ENCODE measurements at regions not wholly inside any gene's neighbourhood (a gene's known extent, or its start where the extent isn't known, plus 50 kb on each side); places are given as distances from the start of the nearest gene placed in this dataset.
A peak's percentile ranks its signal among the peaks of the same experiment; 100 is the strongest.

DNA sequence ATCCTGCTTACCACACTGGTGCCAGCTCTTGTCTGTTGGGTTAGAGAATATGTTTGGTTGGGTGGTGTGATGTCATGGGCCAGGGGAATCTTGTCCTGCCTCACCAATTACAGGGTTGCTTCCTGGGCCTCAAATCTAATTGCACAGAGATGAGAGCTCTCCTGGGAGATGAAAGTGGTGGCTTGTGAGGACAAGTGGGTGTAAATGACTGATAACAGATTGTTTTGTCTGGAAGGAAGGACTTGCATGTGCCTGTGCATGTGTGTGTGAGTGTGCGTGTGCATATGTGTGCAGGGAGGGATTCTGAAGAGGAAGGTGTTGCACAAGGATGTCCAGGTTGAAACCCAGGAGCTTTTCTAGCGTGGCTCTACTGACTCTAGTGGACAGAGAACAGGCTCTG, 271.9 kb downstream of the LOXHD1 start:
- DNase-seq: no peak

DNA sequence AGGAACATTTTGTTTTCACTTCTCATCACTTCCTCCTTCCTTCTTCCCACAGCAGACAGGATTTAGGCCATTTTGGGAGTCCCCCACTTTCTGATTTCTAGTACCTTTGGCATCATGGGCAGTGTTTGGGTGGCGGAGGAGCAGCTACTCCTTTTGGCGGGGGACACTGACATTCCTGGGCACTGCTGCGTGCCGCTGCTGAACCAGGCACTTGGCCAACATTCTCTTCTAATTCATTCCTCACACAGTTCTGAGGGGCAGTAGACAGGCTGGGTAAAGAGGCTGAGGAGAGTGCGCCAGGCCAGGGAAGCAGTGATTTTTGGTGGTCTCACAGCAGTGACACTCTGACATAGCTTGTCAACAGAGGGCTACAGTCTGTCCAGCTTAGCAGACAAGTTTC, 270.2 kb downstream of the LOXHD1 start:
- DNase-seq: peak in 4 of 14 donors; percentile 4 to 62 (median 18)

DNA sequence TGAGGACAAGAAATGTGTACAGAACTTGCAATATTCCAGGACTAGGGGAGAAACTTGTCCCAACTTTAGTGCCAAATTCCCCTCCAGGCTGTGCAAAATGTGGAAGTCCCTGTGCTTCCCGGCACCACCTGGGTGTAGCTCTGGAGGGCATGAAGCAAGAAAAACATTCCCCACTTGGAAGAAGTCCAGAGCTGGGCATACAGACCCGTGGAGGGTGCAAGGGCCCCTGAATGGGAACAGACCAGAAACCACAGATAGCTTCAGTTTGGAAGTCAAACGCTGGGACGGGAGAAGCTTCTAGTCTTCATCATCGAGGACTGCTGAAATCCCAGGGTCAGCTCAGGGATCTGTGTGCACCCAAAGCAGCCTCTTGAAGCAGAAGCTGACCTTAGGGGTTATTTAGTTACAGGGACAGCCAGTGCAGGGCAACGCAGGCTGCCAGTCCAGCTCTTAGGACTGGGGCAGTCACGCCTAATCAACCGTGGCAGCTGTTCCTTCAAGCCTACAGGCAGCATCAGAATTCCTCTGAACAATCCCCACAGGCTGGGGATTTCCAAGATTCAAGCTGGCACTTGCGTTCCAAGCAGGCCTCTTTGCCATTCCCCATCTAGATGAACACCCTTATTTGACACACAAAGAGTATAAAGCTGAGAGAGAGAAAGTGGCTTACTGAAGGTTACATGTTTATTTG, 269.4 kb downstream of the LOXHD1 start:
- DNase-seq: no peak

DNA sequence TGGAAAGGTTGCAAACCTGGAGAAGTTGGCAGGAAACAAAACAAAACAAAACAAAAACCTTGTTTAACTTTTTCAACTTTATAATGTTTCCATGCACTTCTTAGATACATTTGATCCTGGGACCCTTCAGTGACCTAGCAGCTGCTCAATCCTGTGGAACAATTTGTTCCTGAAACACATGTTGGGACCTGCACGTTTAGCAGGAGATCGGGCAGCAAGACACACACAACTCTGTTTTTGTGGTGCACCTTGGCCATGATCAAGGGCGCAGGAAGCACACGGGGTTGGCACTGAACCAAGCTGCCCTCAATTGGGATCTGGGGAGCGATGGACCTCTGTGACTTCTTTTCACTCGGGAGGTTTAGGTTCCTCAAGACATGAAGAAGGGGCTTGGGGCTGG, 268.7 kb downstream of the LOXHD1 start:
- DNase-seq: no peak

DNA sequence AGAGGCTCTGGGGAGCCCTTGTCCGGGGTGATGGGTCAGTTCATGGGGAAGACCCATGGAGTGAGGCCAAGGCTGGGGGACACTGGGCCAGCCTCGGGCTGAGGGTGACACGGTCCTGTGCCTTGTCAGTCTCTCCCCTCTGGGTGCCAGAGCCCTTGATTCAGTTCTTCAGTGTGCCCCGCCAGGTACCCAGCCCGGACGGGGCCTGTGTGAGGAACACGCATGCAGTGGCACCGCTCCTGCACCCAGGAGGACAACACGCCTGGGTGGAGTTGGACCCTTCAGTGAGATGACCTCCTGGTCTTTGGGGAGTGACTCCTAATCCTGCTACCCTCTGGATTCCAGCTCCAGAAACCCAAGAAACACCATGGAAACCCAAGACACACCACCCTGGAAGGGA, 264.4 kb downstream of the LOXHD1 start:
- no peak for DNase-seq

DNA sequence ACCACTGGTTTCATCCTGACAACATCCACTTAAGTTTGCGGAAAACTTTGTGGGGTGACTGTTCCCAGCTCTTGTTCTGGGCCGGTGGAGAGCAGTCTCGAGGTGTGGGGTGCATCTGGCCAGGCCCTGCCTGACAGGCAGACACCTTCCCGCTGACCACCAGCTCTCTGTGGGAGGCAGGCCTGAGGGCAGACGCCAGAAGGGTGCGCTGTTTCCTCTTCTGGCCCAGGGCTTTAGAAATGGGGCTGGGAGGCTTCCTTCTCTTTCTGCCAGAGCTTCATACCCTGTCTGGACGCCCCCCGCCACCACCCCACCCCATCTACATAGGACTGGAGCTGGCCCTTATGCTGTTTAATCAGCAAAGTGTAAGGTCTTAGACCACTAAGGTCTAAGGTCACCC, 263.8 kb downstream of the LOXHD1 start:
- DNase-seq: no peak

DNA sequence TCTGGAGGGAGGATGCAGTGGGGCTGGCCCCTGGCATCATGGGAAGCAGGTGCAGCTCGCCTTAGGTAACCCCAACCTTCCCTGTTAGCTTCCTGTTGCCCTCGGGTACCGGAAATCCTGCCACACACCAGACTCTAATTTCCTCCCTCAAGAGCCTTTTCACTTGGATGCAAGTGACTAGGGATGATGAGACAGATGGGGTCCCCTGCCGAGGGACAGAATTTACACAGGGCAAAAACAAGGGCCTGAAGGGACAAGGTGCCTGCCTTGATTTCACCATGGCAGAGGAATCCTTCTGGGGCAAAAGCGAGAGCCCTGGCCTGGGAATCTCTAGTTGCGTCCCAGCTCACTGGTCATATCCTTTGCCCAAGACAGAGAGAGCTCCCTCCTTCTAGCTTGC, 263.1 kb downstream of the LOXHD1 start:
- peak in 1 of 14 donors; percentile 53 for DNase-seq

DNA sequence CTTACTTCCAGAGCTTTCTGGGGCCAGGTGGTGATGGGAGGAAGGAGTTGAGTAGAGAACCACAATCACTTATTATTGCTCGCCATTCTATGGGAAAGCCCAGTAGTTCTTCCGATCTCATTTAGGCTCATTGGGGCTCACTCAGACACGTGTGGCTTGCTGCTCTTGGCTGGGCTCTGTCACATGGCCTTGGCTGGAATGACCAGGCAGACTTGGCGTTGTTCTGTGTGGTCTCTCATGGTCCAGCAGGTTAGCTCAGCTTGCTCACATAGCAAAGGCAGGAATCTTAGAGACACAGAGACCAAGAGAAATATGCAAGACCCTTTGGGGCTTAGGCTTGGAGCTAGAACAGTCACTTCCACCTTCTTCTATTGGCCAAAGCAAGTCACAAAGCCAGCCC, 261.2 kb downstream of the LOXHD1 start:
- no peak for DNase-seq

DNA sequence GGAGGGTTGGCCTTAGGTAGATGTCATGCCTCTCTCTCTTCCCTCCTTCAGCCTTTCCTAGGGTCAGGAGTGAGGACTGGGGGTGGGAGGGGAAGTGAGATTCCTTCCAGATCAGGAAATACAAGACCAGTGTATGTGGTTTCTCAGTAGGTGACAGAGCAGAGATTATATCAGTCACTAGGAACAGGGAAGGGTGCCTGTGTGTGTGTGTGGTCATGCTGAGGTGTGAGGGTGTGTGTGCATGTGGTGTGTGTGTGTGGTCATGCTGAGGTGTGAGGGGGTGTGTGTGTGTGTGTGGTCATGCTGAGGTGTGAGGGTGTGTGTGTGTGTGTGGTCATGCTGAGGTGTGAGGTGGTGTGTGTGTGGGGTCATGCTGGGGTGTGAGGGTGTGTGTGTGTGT, 259.8 kb downstream of the LOXHD1 start:
- DNase-seq: no peak

DNA sequence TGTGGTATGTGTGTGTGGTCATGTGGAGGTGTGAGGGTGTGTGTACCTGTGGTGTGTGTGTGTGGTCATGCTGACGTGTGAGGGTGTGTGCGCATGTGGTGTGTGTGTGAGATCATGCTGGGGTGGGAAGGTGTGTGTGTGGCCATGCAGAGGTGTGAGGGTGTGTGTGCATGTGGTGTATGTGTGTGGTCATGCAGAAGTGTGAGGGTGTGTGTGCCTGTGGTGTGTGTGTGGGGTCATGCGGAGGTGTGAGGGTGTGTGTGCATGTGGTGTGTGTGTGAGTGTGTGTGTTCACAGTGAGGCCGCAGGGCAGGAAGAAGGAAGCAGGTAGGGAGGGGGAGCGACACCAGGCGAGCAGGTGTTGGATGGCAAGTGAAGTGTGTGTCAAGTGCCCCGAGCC, 259.0 kb downstream of the LOXHD1 start:
- DNase-seq: no peak

DNA sequence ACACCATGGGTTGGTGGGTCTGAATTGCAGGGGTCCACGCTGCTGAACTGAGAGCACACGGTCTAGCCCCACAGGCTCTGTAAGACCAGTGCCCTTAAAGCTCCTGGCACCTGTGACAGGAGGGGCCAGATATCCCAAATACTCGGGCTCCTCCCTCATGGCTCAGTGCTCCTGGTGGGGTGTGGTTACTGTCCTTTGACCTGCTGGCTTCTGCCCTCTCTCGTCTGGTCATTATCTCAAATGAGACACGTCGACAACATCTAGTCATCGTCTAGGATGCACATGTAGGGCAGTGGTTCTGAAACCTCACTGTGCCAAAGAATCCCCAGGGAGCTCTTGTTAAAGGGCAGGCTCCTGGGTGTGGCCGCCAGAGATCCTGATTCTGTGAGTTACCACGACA, 258.4 kb downstream of the LOXHD1 start:
- DNase-seq: no peak

DNA sequence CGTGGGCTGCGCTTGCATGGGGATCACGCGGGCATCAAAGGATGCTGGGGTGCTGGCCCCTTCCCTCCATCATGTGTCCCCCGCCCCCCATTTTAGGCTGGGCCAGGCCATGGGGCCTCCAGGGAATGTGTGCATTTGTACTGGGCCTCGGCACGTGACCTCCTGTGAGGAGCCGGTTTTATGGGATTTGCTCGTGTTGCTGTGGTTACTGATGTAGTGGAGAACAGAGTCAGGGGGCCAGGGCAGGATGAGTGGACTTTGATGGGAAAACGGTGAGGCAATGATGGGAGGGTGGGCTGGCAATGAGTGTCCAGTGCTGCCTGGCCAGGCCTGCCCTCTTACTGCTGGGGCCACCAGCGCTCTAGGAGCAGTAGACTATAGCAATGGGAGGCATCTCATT, 257.7 kb downstream of the LOXHD1 start:
- no peak for DNase-seq

DNA sequence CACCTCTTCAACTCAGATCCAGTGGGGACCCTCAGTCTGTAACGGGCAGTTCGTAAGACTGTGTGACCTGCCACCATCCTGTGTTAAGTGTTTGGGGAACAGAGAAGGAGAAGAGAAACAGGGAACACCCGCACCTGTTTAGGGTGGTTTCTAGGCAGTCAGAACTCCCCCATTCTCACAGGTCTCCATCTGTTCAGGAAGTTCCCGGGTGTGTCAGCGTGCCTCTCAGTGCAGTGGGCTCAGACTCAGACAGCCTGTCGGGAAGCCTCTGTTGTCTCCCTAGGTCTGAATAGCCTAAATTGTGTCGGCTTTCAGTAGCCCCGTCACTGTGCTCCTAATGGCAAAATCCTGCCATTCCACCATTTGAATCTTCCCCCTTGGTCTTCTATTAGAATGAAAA, 256.6 kb downstream of the LOXHD1 start:
- peak in 1 of 14 donors; percentile 72 for DNase-seq

DNA sequence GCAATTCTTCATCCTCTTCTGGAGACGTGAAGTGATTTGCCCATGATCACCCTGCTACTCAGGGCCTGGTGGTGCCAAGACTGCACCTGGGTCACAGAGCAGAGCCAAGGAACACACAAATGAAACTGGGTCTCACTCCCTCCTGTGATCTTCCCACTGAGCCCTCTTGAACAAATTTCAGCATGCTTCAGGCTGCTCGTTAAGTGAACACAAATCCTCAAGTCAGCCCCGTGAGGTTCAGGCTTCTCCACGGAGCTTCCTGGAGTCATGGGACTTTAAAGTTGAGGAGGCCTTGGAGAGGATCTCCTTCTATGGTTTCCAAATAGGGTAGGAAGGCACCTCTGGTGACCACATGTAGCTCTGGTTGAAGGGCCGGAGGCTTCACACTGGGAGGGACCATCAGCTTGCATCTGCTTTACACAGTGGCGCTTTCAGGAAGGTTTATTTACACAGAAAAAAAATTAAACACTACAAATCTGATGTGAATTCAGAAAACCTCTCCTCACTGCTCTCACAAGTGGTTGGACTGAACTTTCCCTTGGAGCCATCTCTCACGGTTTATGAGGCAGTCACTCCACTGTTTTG, 255.4 kb downstream of the LOXHD1 start:
- DNase-seq: no peak

DNA sequence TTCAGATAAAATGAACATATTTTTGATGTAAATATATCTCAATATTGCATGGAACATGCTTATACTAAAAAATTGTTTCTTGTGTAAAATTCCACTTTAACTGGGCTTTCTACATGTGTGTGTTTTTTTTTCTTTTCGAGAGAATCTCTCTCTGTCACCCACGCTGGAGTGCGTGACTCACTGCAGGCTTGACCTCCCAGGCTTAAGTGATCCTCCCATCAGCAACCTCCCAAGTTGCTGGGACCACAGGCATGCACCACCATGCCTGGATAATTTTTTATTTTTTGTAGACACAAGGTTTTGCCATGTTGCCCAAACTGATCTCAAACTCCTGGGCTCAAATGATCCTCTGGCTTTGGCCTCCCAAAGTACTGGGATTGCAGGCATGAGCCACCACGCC, 254.6 kb downstream of the LOXHD1 start:
- DNase-seq: no peak

DNA sequence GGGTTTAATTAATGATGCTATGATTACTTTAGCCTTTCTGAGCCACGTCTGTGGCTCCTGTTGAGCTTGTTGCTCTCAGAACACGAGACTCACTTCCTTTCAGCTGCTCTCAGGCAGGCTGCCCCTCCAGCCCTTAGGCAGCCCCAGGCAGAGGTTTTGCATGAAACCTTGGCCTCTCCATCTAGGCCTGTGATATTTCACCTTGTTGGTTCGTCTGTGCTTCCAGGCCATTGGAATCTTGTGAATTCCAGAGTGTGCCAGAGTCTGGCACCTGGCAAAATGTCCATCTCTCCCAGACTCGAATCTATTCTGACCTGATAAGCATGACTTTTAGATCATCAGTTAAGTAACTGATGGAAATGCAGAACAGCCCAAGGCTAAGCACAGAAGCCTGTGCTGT, 254.1 kb downstream of the LOXHD1 start:
- DNase-seq: no peak

DNA sequence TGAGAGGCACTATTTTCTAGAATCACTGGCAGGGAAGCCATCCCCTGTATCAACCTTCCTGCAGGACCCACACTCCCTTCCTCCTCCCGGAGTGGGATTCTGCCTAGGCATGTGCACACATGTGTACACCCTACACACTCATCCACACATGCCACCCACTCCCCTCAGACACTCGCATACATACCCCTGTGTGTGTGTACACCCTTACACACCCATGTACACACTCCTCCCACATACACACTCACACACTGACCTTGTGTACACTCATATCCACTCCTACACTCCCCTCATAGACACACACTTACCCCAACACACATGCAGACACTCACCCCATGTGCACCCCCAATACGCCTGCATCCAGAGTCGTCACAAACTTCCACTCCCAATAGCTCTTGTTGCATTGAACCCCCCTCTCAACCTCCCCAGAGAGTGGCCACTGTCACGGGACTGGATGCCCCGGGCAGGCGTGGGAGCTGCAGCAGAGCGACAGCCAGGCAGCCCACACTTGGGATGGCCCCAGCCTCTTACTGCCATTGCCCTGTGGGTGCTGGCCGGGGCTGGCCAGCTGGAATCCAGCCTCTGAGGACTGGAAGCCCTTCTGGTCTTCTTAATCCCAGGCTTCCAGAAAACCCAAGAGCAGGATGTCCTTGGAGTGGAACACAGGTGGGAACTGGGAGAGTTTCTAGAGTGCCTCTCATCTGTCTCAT, 251.0 kb downstream of the LOXHD1 start:
- no peak for DNase-seq

DNA sequence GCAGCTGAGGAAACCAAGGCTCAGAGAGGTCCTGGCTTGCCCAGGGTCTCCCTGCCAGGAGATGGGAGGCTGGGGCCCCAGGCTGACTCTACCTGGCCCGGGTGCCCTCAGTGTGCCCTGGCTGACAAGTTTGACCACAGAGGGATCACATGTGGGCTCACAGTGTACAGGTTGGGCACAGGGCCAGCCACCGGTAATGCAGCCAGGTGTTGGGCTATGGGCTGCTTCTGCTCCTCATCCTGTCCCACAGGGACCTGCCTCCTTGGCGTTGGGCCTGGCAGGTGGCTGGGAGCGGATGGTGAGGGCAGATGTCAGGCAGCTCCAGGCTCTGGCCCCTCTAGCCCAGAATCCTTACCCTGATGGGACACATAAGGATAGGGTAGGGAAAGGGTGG, 250.5 kb downstream of the LOXHD1 start:
- no peak for DNase-seq

DNA sequence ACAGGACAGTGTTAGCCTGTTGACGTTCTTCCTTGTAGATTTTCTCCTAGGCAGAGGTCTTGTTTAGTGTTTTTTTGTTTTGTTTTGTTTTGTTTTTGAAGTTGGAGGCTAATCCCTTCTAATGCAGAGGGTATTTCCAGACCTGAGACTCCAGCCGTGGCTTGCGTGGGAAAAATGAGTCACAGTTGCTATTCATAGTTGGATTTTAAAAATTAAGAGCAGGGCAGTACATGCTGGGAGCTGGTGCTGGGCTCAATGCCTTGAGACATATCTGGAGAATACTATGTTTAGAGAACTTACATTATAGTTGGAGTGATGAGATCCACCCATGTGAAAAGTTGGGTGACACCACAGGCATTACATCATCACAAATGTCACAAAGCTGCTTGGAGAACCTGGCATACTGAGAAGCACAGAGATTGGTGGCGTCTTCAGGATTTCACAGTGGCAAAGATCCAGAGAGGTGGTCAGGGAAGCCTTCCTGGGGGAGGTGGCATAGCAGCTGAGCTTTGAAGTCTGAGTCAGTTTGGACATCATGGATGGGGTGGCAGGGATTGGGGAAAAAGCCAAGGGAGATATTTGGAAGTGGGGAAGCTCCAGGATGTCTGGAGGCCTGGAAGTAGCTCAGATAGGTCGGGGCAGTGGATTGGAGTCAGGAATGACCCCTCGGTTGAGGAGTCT, 249.4 kb downstream of the LOXHD1 start:
- DNase-seq: no peak

DNA sequence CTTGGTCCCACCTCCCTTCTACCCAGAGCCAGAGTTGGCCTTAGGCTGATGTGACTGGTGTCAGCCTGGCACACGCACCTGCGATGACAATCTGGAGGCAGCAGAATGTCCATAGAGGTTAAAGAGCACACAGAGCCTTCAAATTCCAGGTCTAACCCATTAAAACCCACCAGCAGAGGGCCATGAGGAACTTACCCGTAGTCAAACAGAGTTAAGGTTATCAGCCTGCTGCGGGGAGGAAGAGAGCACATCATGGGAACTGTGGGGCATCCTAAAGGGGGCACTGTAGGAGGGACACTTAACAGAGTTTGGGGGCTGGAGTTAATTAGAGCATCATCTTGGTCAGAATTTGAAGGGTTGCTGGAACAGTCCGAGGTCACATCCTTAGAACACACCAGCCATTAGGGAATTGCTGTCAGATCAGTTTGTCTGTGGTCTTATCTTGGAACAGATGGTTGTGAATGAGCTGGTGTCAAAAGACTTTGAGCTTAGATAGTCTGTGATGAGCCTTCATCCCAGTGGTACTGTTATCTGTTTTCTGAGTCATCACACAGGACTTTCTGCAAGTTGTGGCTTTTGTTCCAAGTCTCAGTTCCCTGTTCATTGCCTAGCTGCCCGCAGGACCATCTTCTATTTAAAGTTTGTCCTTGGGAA, 248.6 kb downstream of the LOXHD1 start:
- no peak for DNase-seq

DNA sequence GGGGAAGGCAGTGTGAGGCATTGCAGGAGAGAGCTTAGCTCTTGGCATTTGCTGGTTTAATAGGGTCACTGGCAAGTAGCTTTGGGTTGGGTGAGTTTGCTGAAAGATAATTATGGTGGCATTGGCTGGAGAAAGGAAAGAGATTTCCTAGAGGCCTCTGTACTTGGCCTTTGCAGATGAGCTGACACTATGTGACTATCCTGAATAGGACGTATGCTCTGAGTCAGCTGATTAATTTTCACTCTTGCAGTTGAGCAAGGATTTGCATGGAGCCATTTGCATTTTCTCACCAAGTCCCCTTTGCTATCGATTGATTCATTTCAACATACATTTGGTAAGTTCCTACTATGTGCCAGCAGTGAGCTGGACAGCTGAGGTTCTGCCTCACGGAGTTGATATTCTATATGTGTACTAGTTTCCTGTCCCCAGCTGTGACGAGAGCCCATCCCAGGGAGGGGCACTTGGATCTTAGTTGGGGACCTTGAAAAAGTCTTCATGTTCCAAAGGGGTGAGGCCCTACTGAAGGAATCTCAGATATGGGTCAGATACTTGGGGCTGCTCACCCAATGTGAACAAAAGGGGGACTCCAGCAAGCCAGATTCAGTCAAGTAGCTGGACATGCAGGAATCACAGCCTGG, 245.7 kb downstream of the LOXHD1 start:
- peak in 1 of 14 donors; percentile 26 for DNase-seq
